Stomach (tissue), 8 donors: ENCODE measurements at regions not wholly inside any gene's neighbourhood (a gene's known extent, or its start where the extent isn't known, plus 50 kb on each side); places are given as distances from the start of the nearest gene placed in this dataset.
"Not testable (repeated sequence)": the region's sequence is repeated elsewhere in the genome, so short reads cannot be mapped to it uniquely, and the experiment has no call there.

Source experiments
- DNase-seq, 2 donors: peaks; one replicate each; pipeline versions ENCODE4 v3.0.0 to v3.0.0-alpha.2; 2013 to 2019
- H3K27ac ChIP-seq, 5 donors: fragments of 200-600 bp in 4 of 5; sonication (generic) in 4 of 5; one replicate each; pipeline ENCODE4 v1.5.1; 2013 to 2019; ENCODE audit warnings: mild to moderate bottlenecking in 1 of 5, moderate library complexity in 1 of 5
- H3K27me3 ChIP-seq, 3 donors: fragments of 200-600 bp; sonication (generic); one replicate each; pipeline ENCODE4 v1.5.1; 2017 to 2019; ENCODE audit warnings: mixed run types in 1 of 3
- H3K36me3 ChIP-seq, 4 donors: fragments of 200-600 bp; sonication (generic); 1 replicate in 3 of 4; 2 replicates in 1 of 4; pipeline ENCODE4 v1.5.1; 2016 to 2019
- H3K4me1 ChIP-seq, 4 donors: fragments of 200-600 bp; sonication (generic); one replicate each; pipeline ENCODE4 v1.5.1; 2016 to 2019
- H3K4me3 ChIP-seq, 4 donors: fragments of 200-600 bp; sonication (generic) in 3 of 4; one replicate each; pipeline ENCODE4 v1.5.1; 2016 to 2019; ENCODE audit warnings: mild to moderate bottlenecking in 1 of 4
- H3K9me3 ChIP-seq, 4 donors: fragments of 200-600 bp; sonication (generic); one replicate each; pipeline ENCODE4 v1.5.1; 2016 to 2019
- EP300 ChIP-seq: sonication (generic); formaldehyde crosslinking; IDR thresholded peaks from one replicate; pipeline ENCODE4 v1.6.1; 2017; ENCODE audit warnings: antibody characterized with exemption
- POLR2A ChIP-seq, 4 donors: fragments of 450-650 bp; IDR thresholded peaks; one replicate each; pipeline ENCODE4 v1.6.1; 2016; ENCODE audit warnings: antibody characterized with exemption in 4 of 4, control low read depth in 2 of 4, mild to moderate bottlenecking in 1 of 4, moderate library complexity in 1 of 4
- POLR2AphosphoS5 ChIP-seq, 3 donors: sonication (generic); formaldehyde crosslinking; IDR thresholded peaks; one replicate each; pipeline ENCODE4 v1.6.1; 2016; ENCODE audit warnings: antibody characterized with exemption in 3 of 3
- WGBS, 5 donors: extraction: QIAGEN DNeasy Blood & Tissue Kit in 3 of 5; methylation state at CpG; one replicate each; pipeline versions ENCODE4 v1.1.5 to v1.1.7; 2013 to 2018; 5-methylcytosine and 5-hydroxymethylcytosine counted together
- intact Hi-C: fragments of 100-400 bp; cut with DNase I; formaldehyde crosslinking; loops from one replicate; pipeline ENCODE4 v1.15.1; 2023; ENCODE audit warnings: low total_unique reads
- TF ChIP-seq, protein P1 (sequence below), 7 experiments: fragments of 450-650 bp in 4 of 7; fragments of 200-600 bp in 3 of 7; sonication (generic) in 3 of 7; IDR thresholded peaks; one replicate each; pipeline ENCODE4 v1.5.1; 2016 to 2019; ENCODE audit warnings: antibody characterized with exemption in 7 of 7, control low read depth in 2 of 7, mild to moderate bottlenecking in 1 of 7
- donor health status: healthy with polysubstance abuse.
- donor health status: Bipolar disorder and iron deficiency.
- donor health status: healthy.

DNA sequence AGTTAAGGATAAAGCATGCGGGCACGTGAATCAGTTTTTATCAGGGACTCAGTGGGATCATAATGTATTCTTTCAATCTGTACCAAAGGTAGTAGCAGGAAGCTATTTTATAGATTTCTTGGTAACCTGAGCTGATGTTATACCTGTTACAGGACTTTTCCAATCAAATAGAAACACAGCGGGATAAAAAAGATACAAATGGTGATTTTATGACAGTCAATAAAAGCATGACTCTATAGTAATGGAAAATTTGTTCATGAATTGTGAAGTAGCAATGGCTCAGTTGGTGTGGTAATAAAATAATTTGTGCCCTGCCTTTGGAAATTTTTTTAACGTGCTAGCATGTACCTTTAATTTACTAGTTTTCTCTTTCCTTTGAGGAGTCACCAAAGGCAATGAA is 300.7 kb upstream of the CELF2 start:
- H3K36me3 ChIP-seq: no peaks in the 10 kb centered on the region
- H3K4me3 ChIP-seq: no peak overlapping the region
- intact Hi-C loops: no loop called here
- no peaks in the 10 kb centered on the region for H3K4me1 ChIP-seq
- no peaks in the 10 kb centered on the region for H3K9me3 ChIP-seq
- no peaks in the 10 kb centered on the region for H3K27me3 ChIP-seq
- 73 to 89% (median 86%) methylated on average over 4 of the region's 4 CpGs for WGBS, 5 donors
- no peak overlapping the region for H3K27ac ChIP-seq
- no peak for DNase-seq
- no peak for TF ChIP-seq POLR2AphosphoS5 (IDR thresholded peaks at IDR 0.05)
- TF ChIP-seq, protein P1, sequence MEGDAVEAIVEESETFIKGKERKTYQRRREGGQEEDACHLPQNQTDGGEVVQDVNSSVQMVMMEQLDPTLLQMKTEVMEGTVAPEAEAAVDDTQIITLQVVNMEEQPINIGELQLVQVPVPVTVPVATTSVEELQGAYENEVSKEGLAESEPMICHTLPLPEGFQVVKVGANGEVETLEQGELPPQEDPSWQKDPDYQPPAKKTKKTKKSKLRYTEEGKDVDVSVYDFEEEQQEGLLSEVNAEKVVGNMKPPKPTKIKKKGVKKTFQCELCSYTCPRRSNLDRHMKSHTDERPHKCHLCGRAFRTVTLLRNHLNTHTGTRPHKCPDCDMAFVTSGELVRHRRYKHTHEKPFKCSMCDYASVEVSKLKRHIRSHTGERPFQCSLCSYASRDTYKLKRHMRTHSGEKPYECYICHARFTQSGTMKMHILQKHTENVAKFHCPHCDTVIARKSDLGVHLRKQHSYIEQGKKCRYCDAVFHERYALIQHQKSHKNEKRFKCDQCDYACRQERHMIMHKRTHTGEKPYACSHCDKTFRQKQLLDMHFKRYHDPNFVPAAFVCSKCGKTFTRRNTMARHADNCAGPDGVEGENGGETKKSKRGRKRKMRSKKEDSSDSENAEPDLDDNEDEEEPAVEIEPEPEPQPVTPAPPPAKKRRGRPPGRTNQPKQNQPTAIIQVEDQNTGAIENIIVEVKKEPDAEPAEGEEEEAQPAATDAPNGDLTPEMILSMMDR (IDR thresholded peaks at IDR 0.05): no peak

DNA sequence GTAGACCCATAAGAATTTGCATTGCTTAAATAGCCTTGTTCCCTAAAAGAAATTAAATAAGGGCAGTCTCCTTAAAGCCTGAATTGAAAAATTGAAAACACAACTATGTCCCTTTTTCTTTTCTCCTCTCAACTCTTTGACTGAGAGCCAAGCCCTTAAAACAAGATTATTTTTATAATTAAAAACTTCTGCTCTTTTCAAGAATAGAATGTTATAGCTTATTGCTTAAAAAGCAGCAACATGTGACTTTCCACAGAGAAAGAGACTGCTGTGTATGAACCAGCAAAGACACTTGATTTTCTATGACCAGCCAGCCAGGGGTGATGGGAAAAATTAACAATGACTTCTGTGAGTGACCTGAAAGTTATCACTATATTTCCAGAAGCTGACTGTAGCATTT is 295.2 kb upstream of the CELF2 start:
- DNase-seq: peak in 1 of 2 donors; percentile 9
- H3K4me3 ChIP-seq: no peak overlapping the region
- H3K4me1 ChIP-seq: no peaks in the 10 kb centered on the region
- H3K36me3 ChIP-seq: no peaks in the 10 kb centered on the region
- H3K27ac ChIP-seq: no peak overlapping the region
- no peaks in the 10 kb centered on the region for H3K27me3 ChIP-seq
- no peaks in the 10 kb centered on the region for H3K9me3 ChIP-seq
- intact Hi-C loops: no loop called here
- TF ChIP-seq EP300: no peak
- TF ChIP-seq POLR2A (IDR thresholded peaks at IDR 0.05): no peak
- TF ChIP-seq, protein P1 (IDR thresholded peaks at IDR 0.05): no peak
- TF ChIP-seq POLR2AphosphoS5 (IDR thresholded peaks at IDR 0.05): no peak

DNA sequence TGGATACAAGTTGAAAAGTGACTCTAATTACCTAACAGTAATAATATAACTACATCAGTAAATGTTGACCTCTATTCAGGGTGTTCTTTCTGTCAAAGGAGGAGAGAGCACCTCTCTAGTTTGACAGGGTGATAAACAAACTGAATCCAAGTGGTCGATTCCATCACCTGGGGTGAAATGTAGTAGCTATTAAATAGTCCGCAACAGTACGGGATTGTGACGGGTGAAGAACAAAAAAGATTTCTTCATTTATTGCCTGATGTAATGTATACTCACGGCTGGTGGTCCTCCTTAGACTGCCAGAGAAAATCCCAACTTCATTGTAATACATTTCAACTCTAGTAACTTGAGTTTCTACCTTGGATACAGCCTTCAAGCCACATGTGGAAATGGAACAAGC is 292.5 kb upstream of the CELF2 start:
- H3K27ac ChIP-seq: no peak overlapping the region
- DNase-seq: no peak
- H3K36me3 ChIP-seq: no peaks in the 10 kb centered on the region
- no peak overlapping the region for H3K4me3 ChIP-seq
- no peaks in the 10 kb centered on the region for H3K4me1 ChIP-seq
- no peaks in the 10 kb centered on the region for H3K27me3 ChIP-seq
- 59 to 76% (median 71%) methylated on average over 5 of the region's 5 CpGs for WGBS, 5 donors
- TF ChIP-seq POLR2AphosphoS5 (IDR thresholded peaks at IDR 0.05) (no peak), EP300 (no peak), POLR2A (IDR thresholded peaks at IDR 0.05) (no peak)
- TF ChIP-seq, protein P1 (IDR thresholded peaks at IDR 0.05): no peak
- no peaks in the 10 kb centered on the region for H3K9me3 ChIP-seq
- intact Hi-C loops: no loop called here

DNA sequence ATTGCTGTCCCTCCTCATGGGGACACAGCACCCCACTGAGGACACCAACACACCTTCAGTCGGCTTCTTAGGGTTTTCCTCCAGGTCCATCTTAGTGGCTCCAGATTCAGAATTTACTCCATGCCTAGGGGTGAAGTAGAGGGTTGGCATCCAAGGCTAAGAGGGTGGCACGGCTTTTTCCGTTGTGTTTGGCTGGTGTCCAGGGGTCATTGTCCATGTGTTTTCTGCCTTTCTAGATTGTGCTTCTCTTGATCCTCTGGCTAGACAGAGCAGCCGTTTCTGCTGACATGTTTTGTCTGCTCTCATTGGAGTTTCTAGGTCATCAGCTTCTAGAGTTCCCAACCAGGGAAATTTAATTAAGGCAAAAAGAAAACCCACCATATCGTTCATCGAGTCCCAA is 291.6 kb upstream of the CELF2 start:
- Histone ChIP-seq H3K27ac (no peak overlapping the region), H3K36me3 (no peaks in the 10 kb centered on the region), H3K27me3 (no peaks in the 10 kb centered on the region), H3K9me3 (no peaks in the 10 kb centered on the region), H3K4me3 (no peak overlapping the region), H3K4me1 (no peaks in the 10 kb centered on the region)
- DNase-seq: no peak
- WGBS, 5 donors: 58 to 71% (median 65%) methylated on average over 6 of the region's 6 CpGs
- TF ChIP-seq EP300 (no peak), POLR2A (IDR thresholded peaks at IDR 0.05) (no peak), POLR2AphosphoS5 (IDR thresholded peaks at IDR 0.05) (no peak)
- TF ChIP-seq, protein P1 (IDR thresholded peaks at IDR 0.05): no peak
- intact Hi-C loops: no loop called here

DNA sequence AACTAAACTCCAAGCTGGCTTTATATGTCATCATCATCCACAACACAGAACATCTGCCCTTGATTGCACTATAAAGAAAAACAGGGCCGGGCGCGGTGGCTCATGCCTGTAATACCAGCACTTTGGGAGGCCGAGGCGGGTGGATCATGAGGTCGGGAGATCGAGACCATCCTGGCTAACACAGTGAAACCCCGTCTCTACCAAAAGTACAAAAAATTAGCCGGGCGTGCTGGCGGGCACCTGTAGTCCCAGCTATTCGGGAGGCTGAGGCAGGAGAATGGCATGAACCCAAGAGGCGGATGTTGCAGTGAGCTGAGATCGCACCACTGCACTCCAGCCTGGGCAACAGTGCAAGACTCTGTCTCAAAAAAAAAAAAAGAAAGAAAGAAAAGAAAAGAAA is 290.3 kb upstream of the CELF2 start:
- H3K36me3 ChIP-seq, H3K27ac ChIP-seq, H3K27me3 ChIP-seq, DNase-seq, H3K4me3 ChIP-seq, intact Hi-C loops, H3K4me1 ChIP-seq, H3K9me3 ChIP-seq: not testable (repeated sequence)
- 95 to 97% (median 96%) methylated on average over 14 of the region's 14 CpGs for WGBS, 5 donors
